IMR-90 (cell line): ENCODE measurements at regions not wholly inside any gene's neighbourhood (a gene's known extent, or its start where the extent isn't known, plus 50 kb on each side); places are given as distances from the start of the nearest gene placed in this dataset.

Source experiments
- ATAC-seq: fragments of 200-7000 bp; cut with Tn5 transposase; 2 replicates; pipeline ENCODE4 v1.9.1; 2020; ENCODE audit warnings: low read depth, mild to moderate bottlenecking, moderate library complexity
- BruUV-seq: library from RNA; stranded (reverse); fragments of 400-500 nt; replicated peaks from 2 replicates; lab custom pipeline; 2021; lab: Mats Ljungman, UMichigan
- CTCF ChIA-PET: fragments of 300-600 bp; formaldehyde crosslinking; extraction: SDS; loops from one replicate; lab custom pipeline; 2021; ENCODE audit warnings: antibody characterized with exemption; lab: Yijun Ruan, JAX
- POLR2A ChIA-PET: fragments of 300-600 bp; sonication (Branson Sonifier 250); formaldehyde crosslinking; loops from one replicate; lab custom pipeline; 2022; ENCODE audit warnings: antibody characterized with exemption; ENCODE audit not compliant: unreplicated experiment; lab: Charles Lee
- DNase-seq: peaks from one replicate; pipeline ENCODE4 v3.0.0; 2013
- H2AFZ ChIP-seq: replicated peaks from 2 replicates; pipeline ENCODE3; 2013; ENCODE audit warnings: low read length, mild to moderate bottlenecking; ENCODE audit not compliant: poor library complexity
- H2AK5ac ChIP-seq: 2 replicates; pipeline ENCODE4 v1.6.1; 2013; ENCODE audit warnings: low read depth, low read length, inconsistent platforms
- H2AK9ac ChIP-seq: replicated peaks from 2 replicates; pipeline ENCODE3; 2013; ENCODE audit warnings: mild to moderate bottlenecking, low read depth, low read length, moderate library complexity; ENCODE audit not compliant: poor library complexity
- H2BK120ac ChIP-seq: 2 replicates; pipeline ENCODE4 v1.6.1; 2013; ENCODE audit warnings: low read depth, low read length, inconsistent platforms
- H2BK15ac ChIP-seq: 3 replicates; pipeline ENCODE4 v1.6.1; 2013; ENCODE audit warnings: low read depth, low read length, inconsistent platforms
- H2BK20ac ChIP-seq: 2 replicates; pipeline ENCODE4 v1.6.1; 2013; ENCODE audit warnings: low read depth, mild to moderate bottlenecking, inconsistent platforms, low read length, moderate library complexity
- H2BK5ac ChIP-seq: 2 replicates; pipeline ENCODE4 v1.6.1; 2013; ENCODE audit warnings: mild to moderate bottlenecking, low read depth, low read length, inconsistent platforms; ENCODE audit not compliant: poor library complexity, severe bottlenecking
- H3K14ac ChIP-seq: replicated peaks from 2 replicates; pipeline ENCODE4 v1.6.1; 2013; ENCODE audit warnings: low read depth, low read length, inconsistent platforms
- H3K18ac ChIP-seq: 2 replicates; pipeline ENCODE4 v1.6.1; 2013; ENCODE audit warnings: low read depth, low read length, control low read depth
- H3K23ac ChIP-seq: 2 replicates; pipeline ENCODE4 v1.6.1; 2013; ENCODE audit warnings: low read depth, low read length, inconsistent platforms
- H3K27ac ChIP-seq: 2 replicates; pipeline ENCODE4 v1.5.1; 2013; ENCODE audit warnings: mild to moderate bottlenecking, control low read depth, low read length; ENCODE audit not compliant: insufficient read depth
- H3K27me3 ChIP-seq: 2 replicates; pipeline ENCODE4 v1.6.1; 2013; ENCODE audit warnings: low read length; ENCODE audit not compliant: control insufficient read depth, insufficient read depth
- H3K36me3 ChIP-seq: 2 replicates; pipeline ENCODE4 v1.6.1; 2013; ENCODE audit warnings: low read length, mixed read lengths; ENCODE audit not compliant: control insufficient read depth, insufficient read depth
- H3K4ac ChIP-seq: 2 replicates; pipeline ENCODE4 v1.6.1; 2013; ENCODE audit warnings: low read depth, low read length, inconsistent platforms
- H3K4me1 ChIP-seq: 2 replicates; pipeline ENCODE4 v1.6.1; 2013; ENCODE audit warnings: low read length, mixed read lengths; ENCODE audit not compliant: control insufficient read depth, insufficient read depth
- H3K4me2 ChIP-seq: 2 replicates; pipeline ENCODE4 v1.6.1; 2013; ENCODE audit warnings: low read depth, mild to moderate bottlenecking, control low read depth, low read length, moderate library complexity
- H3K4me3 ChIP-seq: 2 replicates; pipeline ENCODE4 v1.5.1; 2013; ENCODE audit warnings: low read depth, mild to moderate bottlenecking, control low read depth, low read length, moderate library complexity; ENCODE audit not compliant: insufficient read depth
- H3K56ac ChIP-seq: 2 replicates; pipeline ENCODE4 v1.6.1; 2013; ENCODE audit warnings: low read length, inconsistent platforms; ENCODE audit not compliant: insufficient read depth; ENCODE audit errors: extremely low read depth
- H3K79me1 ChIP-seq, 2 experiments: 2 replicates each; pipeline ENCODE4 v1.6.1; 2013; ENCODE audit warnings: low read length in 2 of 2, inconsistent platforms in 1 of 2, low read depth in 1 of 2
- H3K9ac ChIP-seq: 2 replicates; pipeline ENCODE4 v1.6.1; 2013; ENCODE audit warnings: low read depth, low read length, control low read depth
- H3K9me1 ChIP-seq: 2 replicates; pipeline ENCODE4 v1.6.1; 2013; ENCODE audit warnings: low read length, inconsistent platforms; ENCODE audit not compliant: insufficient read depth
- H3K9me3 ChIP-seq: 2 replicates; pipeline ENCODE4 v1.6.1; 2013; ENCODE audit warnings: low read length; ENCODE audit not compliant: control insufficient read depth, insufficient read depth
- H4K20me1 ChIP-seq: 2 replicates; pipeline ENCODE4 v1.6.1; 2013; ENCODE audit warnings: low read length, inconsistent platforms; ENCODE audit not compliant: insufficient read depth
- H4K5ac ChIP-seq: 2 replicates; pipeline ENCODE4 v1.6.1; 2013; ENCODE audit warnings: mild to moderate bottlenecking, low read depth, low read length, control low read depth
- H4K8ac ChIP-seq, 2 experiments: 2 replicates each; pipeline ENCODE4 v1.6.1; 2013; ENCODE audit warnings: low read depth in 2 of 2, low read length in 2 of 2, control low read depth in 1 of 2, inconsistent platforms in 1 of 2
- H4K91ac ChIP-seq: 2 replicates; pipeline ENCODE4 v1.6.1; 2013; ENCODE audit warnings: low read depth, low read length, inconsistent platforms; ENCODE audit not compliant: insufficient read depth
- BHLHE40 ChIP-seq: fragments of 150-350 bp; IDR thresholded peaks from 2 replicates; pipeline ENCODE4 v1.6.1; 2016; ENCODE audit warnings: mild to moderate bottlenecking, low read depth, low read length
- CEBPB ChIP-seq: IDR thresholded peaks from 2 replicates; pipeline ENCODE4 v1.6.1; 2012; ENCODE audit warnings: low read depth, low read length, improper control_type of control experiment
- CHD1 ChIP-seq: IDR thresholded peaks from 2 replicates; pipeline ENCODE4 v1.6.1; 2012; ENCODE audit warnings: low read depth, low read length, improper control_type of control experiment
- MAFK ChIP-seq: IDR thresholded peaks from 2 replicates; pipeline ENCODE4 v1.6.1; 2012; ENCODE audit warnings: low read depth, low read length, improper control_type of control experiment
- MXI1 ChIP-seq: IDR thresholded peaks from 2 replicates; pipeline ENCODE4 v1.6.1; 2012; ENCODE audit warnings: low read depth, mild to moderate bottlenecking, low read length, moderate library complexity, borderline replicate concordance
- NFE2L2 ChIP-seq: fragments of 150-350 bp; IDR thresholded peaks from 2 replicates; pipeline ENCODE4 v1.6.1; 2016; ENCODE audit warnings: low read depth, mild to moderate bottlenecking, low read length
- POLR2A ChIP-seq: IDR thresholded peaks from 2 replicates; pipeline ENCODE4 v1.6.1; 2012; ENCODE audit warnings: mild to moderate bottlenecking, low read depth, low read length
- RAD21 ChIP-seq: IDR thresholded peaks from 2 replicates; pipeline ENCODE4 v1.6.1; 2012; ENCODE audit warnings: low read length, improper control_type of control experiment
- RCOR1 ChIP-seq: IDR thresholded peaks from 2 replicates; pipeline ENCODE4 v1.6.1; 2012; ENCODE audit warnings: mild to moderate bottlenecking, low read length, improper control_type of control experiment; ENCODE audit not compliant: insufficient replicate concordance
- WGBS, 2 experiments: methylation state at CpG; one replicate each; pipeline versions ENCODE4 v1.1.5 to v1.1.7; 2013; ENCODE audit warnings: missing lambda C conversion rate in 2 of 2; ENCODE audit not compliant: insufficient read length in 1 of 2; ENCODE audit errors: extremely low coverage in 2 of 2; 5-methylcytosine and 5-hydroxymethylcytosine counted together
- dilution Hi-C: fragments of 300-500 bp; cut with HindIII; formaldehyde crosslinking; loops from one replicate; pipeline ENCODE4 v1.14.3; 2018; ENCODE audit warnings: low sequenced_read_pairs; ENCODE audit not compliant: unreplicated experiment
- in situ Hi-C: fragments of 300-500 bp; cut with MboI; formaldehyde crosslinking; loops from 3 replicates; pipeline ENCODE4 v1.14.3; 2019; ENCODE audit warnings: low sequenced_read_pairs, inconsistent platforms, mixed read lengths
- intact Hi-C: fragments of 100-400 bp; cut with micrococcal nuclease; formaldehyde crosslinking; loops from 2 replicates; pipeline ENCODE4 v1.10.0; 2022

DNA sequence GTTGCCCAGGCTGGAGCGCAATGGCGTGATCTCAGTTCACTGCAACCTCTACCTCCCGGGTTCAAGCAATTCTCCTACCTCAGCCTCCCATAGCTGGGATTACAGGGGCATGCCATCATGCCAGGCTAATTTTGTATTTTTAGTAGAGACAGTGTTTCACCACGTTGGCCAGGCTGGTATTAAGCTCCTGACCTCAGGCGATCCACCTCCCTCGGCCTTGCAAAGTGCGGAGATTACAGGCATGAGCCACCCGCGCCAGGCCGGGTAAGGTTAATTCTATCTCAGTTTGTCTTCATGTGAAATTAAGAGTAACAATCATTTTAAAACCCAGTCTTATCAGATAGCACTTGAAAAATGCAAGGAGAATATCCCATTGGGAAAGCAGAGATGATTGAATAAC lies 1681.7 kb upstream of the DDX18 start:
- dilution Hi-C loops: no loop called here

More for the DNA sequence above, 1681.7 kb upstream of the DDX18 start:
- no peak overlapping the region for H3K4ac ChIP-seq
- H3K79me1 ChIP-seq: no peaks in the 10 kb centered on the region
- intact Hi-C loops: no loop called here
- H2BK15ac ChIP-seq: no peak overlapping the region
- peaks cover 4% of the 10 kb centered on the region; the same call in 1 of the 2 replicates for H3K9me3 ChIP-seq
- H3K27me3 ChIP-seq: no peaks in the 10 kb centered on the region
- TF ChIP-seq CEBPB (no peak), MXI1 (no peak), NFE2L2 (no peak), CHD1 (no peak), RAD21 (no peak), RCOR1 (no peak), POLR2A (no peak), BHLHE40 (no peak), MAFK (no peak)
- no peaks in the 10 kb centered on the region for H4K20me1 ChIP-seq
- no peak overlapping the region for H2AFZ ChIP-seq
- WGBS, 2 experiments: no CpG with 5 or more reads among the region's 10 CpGs
- CTCF ChIA-PET: no interaction called here
- no peak overlapping the region for H2BK20ac ChIP-seq
- DNase-seq: no peak
- no peak overlapping the region for H3K18ac ChIP-seq
- POLR2A ChIA-PET: no interaction called here
- no peaks in the 10 kb centered on the region for H3K9me1 ChIP-seq
- no peak overlapping the region for H4K8ac ChIP-seq
- no peak overlapping the region for H3K9ac ChIP-seq
- H3K4me1 ChIP-seq: no peaks in the 10 kb centered on the region
- no peak overlapping the region for H2AK5ac ChIP-seq
- no peak overlapping the region for H3K56ac ChIP-seq
- no peak overlapping the region for H3K4me2 ChIP-seq
- no peaks in the 10 kb centered on the region for H3K36me3 ChIP-seq
- ATAC-seq: no peak
- no peak overlapping the region for H4K91ac ChIP-seq
- no peak overlapping the region for H3K27ac ChIP-seq
- in situ Hi-C loops: no loop called here
- no TSS peak for BruUV-seq
- H2BK5ac ChIP-seq: no peak overlapping the region
- H2BK120ac ChIP-seq: no peak overlapping the region
- H2AK9ac ChIP-seq: no peak overlapping the region
- no peak overlapping the region for H3K4me3 ChIP-seq
- no peak overlapping the region for H3K23ac ChIP-seq
- H4K5ac ChIP-seq: no peak overlapping the region
- H3K14ac ChIP-seq: no peak overlapping the region
